HL-60 (cell line): ENCODE measurements at regions not wholly inside any gene's neighbourhood (a gene's known extent, or its start where the extent isn't known, plus 50 kb on each side); places are given as distances from the start of the nearest gene placed in this dataset.

Source experiments
- CTCF ChIP-seq: IDR thresholded peaks from one replicate; pipeline ENCODE4 v1.5.1; 2011; ENCODE audit warnings: low read length, control low read depth, inconsistent platforms; ENCODE audit not compliant: insufficient read depth
- POLR2AphosphoS5 ChIP-seq: IDR thresholded peaks from 2 replicates; pipeline ENCODE4 v1.6.1; 2012; ENCODE audit warnings: low read depth
- REST ChIP-seq: IDR thresholded peaks from 2 replicates; pipeline ENCODE4 v1.6.1; 2012; ENCODE audit warnings: low read depth; ENCODE audit not compliant: insufficient replicate concordance

GRCh38 chr17:83173914-83174361, 94.5 kb downstream of the METRNL start:
- no peak for TF ChIP-seq CTCF
- TF ChIP-seq REST = no peak
- no peak for TF ChIP-seq POLR2AphosphoS5
